Motor neuron (in vitro differentiated cells): ENCODE measurements at regions not wholly inside any gene's neighbourhood (a gene's known extent, or its start where the extent isn't known, plus 50 kb on each side); places are given as distances from the start of the nearest gene placed in this dataset.

ENCODE experiments used
- ATAC-seq, 8 experiments: fragments of 200-7000 bp; cut with Tn5 transposase; replicated peaks in 6 of 8; 2 replicates each; pipeline ENCODE4 v1.8.0; 2021; ENCODE audit warnings: mild to moderate bottlenecking in 8 of 8, moderate library complexity in 8 of 8
- H3K27ac ChIP-seq, 2 donors: fragments of 250-450 bp; sonication (Bioruptor Pico); 2 replicates each; pipeline ENCODE4 v1.9.0; 2021; ENCODE audit warnings: antibody characterized with exemption in 2 of 2, mild to moderate bottlenecking in 2 of 2, moderate library complexity in 1 of 2
- H3K4me1 ChIP-seq, 2 donors: fragments of 250-450 bp; sonication (Bioruptor Pico); replicated peaks in 1 of 2; 2 replicates each; pipeline ENCODE4 v1.6.1; 2021; ENCODE audit warnings: antibody characterized with exemption in 2 of 2, mild to moderate bottlenecking in 2 of 2, moderate library complexity in 1 of 2
- H3K4me3 ChIP-seq, 5 donors: fragments of 250-450 bp; sonication (Bioruptor Pico); 2 replicates each; pipeline ENCODE4 v1.9.0; 2021; ENCODE audit warnings: antibody characterized with exemption in 5 of 5, mild to moderate bottlenecking in 5 of 5, moderate library complexity in 4 of 5
- WGBS, 10 experiments: fragments of 450-650 bp; shearing (Covaris generic); methylation state at CpG; one replicate each; pipeline ENCODE4 v1.0.0; 2022; 5-methylcytosine and 5-hydroxymethylcytosine counted together
- in situ Hi-C, 9 experiments: fragments of 400-800 bp; cut with MboI; loops; one replicate each; pipeline ENCODE4 v1.15.0; 2021; ENCODE audit warnings: low sequenced_read_pairs in 9 of 9, low pct_unique_long_range_greater_than_20kb in 2 of 9; ENCODE audit not compliant: unreplicated experiment in 9 of 9

DNA sequence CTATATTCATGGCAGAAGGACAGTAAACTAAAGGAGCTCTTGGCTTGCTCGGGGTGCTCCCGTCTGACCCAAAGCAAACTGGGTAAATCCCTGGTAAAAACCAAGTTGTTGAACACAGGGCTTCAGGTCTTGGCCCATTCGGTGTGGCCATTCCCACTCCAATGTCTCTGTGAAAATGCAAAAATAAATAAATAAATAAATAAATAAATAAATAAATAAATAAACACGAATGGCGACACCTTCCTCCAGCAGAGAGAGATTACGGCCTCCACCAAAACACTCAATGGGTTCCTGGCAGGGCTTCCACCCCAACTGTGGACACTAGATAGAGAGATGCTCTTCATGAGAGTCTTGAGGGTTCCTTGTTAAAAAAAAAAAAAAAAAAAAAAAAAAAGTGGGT, 325.3 kb downstream of the SOX9 start:
- no peak for ATAC-seq
- WGBS, 10 experiments: 90 to 100% (median 100%) methylated on average over 2 to 4 of the region's 6 CpGs; no CpG with 5 or more reads in 2 of the 10 experiments
- in situ Hi-C loops: no loop called here
- Histone ChIP-seq H3K4me3 (no peak overlapping the region), H3K4me1 (no peaks in the 10 kb centered on the region), H3K27ac (no peak overlapping the region)

DNA sequence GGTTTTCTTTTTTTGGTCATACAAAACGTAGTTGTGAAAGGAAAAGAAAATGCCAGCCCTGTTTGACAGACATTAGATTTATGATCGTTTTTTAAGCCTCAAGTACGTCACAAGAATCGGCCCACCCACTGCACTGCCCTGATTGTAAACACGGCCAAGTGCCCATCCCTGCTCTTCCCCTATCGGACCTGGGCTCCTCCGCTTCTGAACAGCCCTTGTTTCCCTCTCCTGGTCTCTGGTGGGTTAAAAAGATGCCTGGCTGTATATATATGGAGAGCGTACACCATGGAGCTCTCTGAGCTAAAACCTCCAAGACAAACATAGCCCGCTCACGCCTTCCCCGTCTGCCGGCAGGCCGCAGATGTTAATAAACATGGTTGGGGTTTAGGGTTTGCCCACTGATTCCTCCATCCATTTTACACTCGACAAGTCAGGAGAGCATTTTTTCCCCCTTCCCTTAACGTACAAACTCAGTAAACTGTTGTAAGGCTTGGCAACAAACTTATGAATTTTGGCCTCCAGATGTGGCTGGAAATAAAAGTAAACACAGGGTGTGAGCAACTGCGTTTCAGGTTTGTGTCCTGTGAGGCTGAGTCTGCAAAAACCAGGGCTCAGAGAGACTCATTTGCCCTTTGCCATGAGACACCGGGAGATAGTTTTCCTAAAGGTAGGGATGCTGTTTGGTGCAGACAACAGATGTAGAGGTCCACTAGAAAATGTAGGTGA, 325.9 kb downstream of the SOX9 start:
- no peak for ATAC-seq
- H3K4me1 ChIP-seq: no peaks in the 10 kb centered on the region
- in situ Hi-C loops: no loop called here
- no peak overlapping the region for H3K4me3 ChIP-seq
- no peak overlapping the region for H3K27ac ChIP-seq
- 61 to 95% (median 81%) methylated on average over 1 to 16 of the region's 17 CpGs for WGBS, 10 experiments

DNA sequence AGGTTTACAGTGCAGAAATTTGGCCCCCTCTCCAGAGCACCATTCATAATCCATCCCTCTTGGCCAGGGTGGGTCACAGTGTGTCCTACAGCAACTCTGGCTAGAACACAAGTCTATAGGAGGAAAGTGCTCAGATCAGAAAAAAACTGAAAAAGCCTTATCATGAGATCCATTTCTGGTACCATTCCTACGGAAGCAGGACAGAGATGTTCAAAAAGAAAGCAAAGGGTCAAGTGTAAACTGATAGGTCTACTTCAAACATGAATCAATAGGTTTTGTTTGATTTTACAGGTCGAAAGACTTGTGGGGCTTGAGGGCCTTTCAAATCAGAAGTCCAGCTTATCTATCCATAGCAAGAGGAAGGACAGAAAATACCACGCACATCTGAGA, 326.4 kb downstream of the SOX9 start:
- H3K27ac ChIP-seq: no peak overlapping the region
- ATAC-seq: no peak
- 64 to 100% (median 89%) methylated on average over 1 to 3 of the region's 3 CpGs for WGBS, 10 experiments
- in situ Hi-C loops: no loop called here
- H3K4me3 ChIP-seq: no peak overlapping the region
- H3K4me1 ChIP-seq: no peaks in the 10 kb centered on the region

DNA sequence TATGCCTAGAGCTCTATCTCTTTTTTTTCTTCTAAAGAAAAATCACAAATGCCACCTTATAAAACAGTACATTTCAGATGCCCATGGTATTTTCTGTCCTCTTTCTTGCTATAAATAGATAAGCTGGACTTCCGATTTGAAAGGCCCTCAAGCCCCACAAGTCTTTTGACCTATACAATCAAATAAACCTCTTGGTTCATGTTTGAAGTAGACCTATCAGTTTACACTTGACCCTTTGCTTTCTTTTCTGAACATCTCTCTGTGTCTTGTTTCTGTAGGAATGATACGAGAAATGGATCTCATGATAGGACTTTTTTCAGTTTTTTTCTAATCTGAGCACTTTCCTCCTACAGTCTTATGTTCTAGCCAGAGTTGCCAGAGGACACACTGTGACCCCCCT, 327.2 kb downstream of the SOX9 start:
- ATAC-seq: no peak
- H3K4me3 ChIP-seq: no peak overlapping the region
- 66 to 100% (median 85%) methylated on average over 1 to 2 of the region's 2 CpGs; no CpG with 5 or more reads in 2 of the 10 experiments for WGBS, 10 experiments
- in situ Hi-C loops: no loop called here
- no peak overlapping the region for H3K27ac ChIP-seq
- no peaks in the 10 kb centered on the region for H3K4me1 ChIP-seq

DNA sequence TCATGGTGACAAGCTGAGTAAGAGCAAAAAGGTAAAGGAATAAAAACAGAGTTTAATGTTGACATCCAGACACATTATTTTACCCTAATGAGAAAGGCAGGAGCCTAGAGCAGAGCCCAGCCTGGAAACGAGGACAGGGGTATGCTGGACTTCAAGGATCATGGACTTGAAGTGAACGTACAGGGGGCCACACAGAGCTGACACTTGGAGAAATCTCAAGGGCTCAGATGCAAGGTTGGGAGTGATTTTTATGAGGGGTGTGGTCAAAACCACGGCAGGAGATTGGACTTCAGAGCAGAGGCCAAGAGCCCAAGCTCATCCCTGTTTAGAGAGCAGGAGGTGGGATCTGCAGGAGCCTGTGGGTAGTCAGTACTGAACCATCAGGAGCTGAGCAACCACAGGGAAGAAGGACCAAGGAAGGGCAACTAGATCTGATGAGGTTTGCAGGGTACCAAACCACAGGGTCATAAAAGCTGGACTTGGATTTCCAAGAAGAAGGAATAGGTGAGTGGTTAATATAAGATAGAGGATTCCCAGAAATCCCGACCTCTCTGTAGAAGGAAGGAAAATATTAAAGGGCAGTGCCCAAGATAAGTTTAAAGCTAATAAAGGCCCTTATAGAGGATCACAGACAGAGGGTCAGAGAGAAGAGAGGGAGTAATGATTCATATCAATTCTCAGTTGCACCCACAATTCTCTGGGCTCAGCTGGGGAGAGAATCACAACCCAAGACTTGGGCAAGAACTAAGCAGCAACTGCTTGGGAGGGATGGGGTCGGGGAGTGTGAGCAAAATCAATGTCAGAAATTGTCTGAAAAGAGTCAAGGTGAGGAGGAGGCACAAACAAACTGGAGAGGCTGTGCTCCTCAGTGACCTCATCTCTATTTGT, 331.7 kb downstream of the SOX9 start:
- Histone ChIP-seq H3K4me1 (no peaks in the 10 kb centered on the region), H3K4me3 (no peak overlapping the region), H3K27ac (no peak overlapping the region)
- no peak for ATAC-seq
- WGBS, 10 experiments: 0 to 92% (median 74%) methylated on average over 1 to 4 of the region's 5 CpGs; no CpG with 5 or more reads in 1 of the 10 experiments
- in situ Hi-C loops: no loop called here

DNA sequence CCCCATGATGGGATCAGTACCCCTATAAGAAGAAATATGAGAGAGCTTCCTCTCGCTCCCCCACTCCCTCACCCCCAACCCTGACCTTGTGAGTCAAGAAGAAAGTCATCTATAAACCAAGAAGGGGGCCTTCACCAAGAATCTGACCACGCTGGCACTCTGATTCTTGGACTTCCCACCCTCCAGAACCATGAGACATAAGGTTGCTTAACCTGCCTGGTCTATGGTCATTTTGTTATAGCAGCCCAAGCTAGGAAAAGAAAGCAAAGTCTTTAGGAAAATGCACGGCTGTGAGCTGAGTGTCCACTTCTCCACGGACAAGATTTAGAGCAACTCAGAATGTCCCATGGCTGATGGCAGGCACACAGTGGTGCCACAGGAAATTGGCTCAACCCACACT, 333.5 kb downstream of the SOX9 start:
- no peak for ATAC-seq
- H3K27ac ChIP-seq: no peak overlapping the region
- no peaks in the 10 kb centered on the region for H3K4me1 ChIP-seq
- no peak overlapping the region for H3K4me3 ChIP-seq
- in situ Hi-C loops: no loop called here
- WGBS, 10 experiments: 60 to 100% (median 86%) methylated on average over 1 to 4 of the region's 4 CpGs; no CpG with 5 or more reads in 4 of the 10 experiments

DNA sequence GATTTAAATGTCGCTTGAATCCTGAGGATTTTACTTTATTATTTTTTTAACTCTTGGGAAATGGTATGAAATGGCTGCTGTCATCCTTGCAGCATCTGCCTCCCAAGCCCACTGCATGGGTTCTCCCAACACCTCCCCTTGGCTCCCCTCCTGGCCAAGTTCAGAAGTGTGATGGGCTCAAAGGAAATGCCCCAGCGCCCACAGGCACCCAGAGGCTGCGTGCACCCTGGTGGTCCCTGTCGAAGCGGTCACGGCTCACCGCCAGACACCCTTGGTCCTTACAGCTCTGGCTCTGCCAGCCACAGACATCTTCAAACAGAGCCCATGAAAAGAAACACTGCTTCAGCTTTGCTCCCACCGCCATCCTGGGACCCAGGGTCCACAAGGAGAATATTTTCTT, 334.7 kb downstream of the SOX9 start:
- no peak for ATAC-seq
- H3K4me1 ChIP-seq: no peaks in the 10 kb centered on the region
- WGBS, 10 experiments: 80 to 100% (median 100%) methylated on average over 1 to 8 of the region's 8 CpGs; no CpG with 5 or more reads in 5 of the 10 experiments
- in situ Hi-C loops: no loop called here
- H3K4me3 ChIP-seq: no peak overlapping the region
- no peak overlapping the region for H3K27ac ChIP-seq

DNA sequence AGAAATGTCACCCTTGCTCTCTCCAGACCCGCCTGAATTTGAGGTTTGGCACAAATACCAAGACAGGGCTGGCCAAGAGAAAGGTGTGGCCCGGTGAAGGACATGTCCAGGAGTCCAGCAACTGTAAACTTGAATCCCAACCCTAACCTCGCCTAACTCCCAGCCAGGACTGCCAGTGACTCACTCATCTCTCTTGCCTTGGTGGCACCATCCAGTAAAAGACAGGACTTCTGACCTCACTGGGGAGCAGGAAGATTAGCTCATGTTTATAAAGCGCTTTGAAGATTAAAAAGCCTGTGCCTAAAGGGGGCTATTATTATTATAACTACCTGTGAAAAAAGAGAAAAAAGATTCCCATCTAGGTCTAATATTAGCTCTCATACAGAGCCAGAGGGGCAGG, 335.3 kb downstream of the SOX9 start:
- no peaks in the 10 kb centered on the region for H3K4me1 ChIP-seq
- in situ Hi-C loops: no loop called here
- WGBS, 10 experiments: 17 to 100% (median 63%) methylated on average over 1 to 4 of the region's 4 CpGs; no CpG with 5 or more reads in 2 of the 10 experiments
- H3K27ac ChIP-seq: no peak overlapping the region
- peak in 5 of 8 experiments; percentile 26 to 98 (median 62) for ATAC-seq
- no peak overlapping the region for H3K4me3 ChIP-seq

DNA sequence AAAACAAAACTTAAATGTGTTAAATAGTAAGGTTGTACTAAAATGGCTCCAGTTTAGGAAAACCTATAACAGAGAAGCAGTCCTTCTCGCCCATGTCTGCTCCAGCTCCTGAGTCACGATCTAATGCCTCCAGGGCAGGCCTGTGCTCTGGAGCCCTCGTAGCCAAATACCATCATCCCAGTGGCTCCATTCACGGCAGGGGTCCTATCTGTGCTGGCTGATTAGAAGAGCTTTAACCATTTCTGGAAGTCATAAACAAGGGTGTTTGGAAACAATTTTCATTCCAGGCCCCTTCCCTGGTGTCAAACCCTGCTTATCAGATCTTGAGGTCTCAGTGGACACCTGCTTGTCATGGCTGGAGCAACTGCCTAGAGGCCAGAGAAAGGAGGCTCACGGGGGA, 336.9 kb downstream of the SOX9 start:
- Histone ChIP-seq H3K4me1 (no peaks in the 10 kb centered on the region), H3K4me3 (no peak overlapping the region), H3K27ac (no peak overlapping the region)
- 33 to 100% (median 98%) methylated on average over 1 to 4 of the region's 5 CpGs; no CpG with 5 or more reads in 4 of the 10 experiments for WGBS, 10 experiments
- ATAC-seq: no peak
- in situ Hi-C loops: no loop called here

DNA sequence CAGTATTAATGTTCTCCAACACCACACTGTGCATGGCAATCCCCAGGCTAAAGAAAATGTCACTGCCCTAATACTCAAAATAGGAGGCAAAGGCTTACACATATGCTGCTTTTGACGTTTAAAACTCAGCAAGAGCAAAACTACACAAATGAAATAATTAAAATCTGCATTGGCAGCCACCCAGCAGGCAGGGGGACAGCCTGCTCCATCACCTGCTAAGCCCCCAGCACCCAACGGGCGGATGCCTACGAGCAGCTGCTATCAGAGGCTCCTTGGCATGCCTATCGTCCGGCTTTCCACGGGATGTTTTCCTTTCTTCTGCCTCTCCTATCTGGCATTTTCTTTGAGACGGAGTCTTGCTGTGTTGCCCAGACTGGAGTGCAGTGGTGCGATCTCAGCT, 337.5 kb downstream of the SOX9 start:
- Histone ChIP-seq H3K4me1 (no peaks in the 10 kb centered on the region), H3K27ac (no peak overlapping the region), H3K4me3 (no peak overlapping the region)
- 71 to 91% (median 82%) methylated on average over 1 to 9 of the region's 9 CpGs; no CpG with 5 or more reads in 4 of the 10 experiments for WGBS, 10 experiments
- no peak for ATAC-seq
- in situ Hi-C loops: no loop called here

DNA sequence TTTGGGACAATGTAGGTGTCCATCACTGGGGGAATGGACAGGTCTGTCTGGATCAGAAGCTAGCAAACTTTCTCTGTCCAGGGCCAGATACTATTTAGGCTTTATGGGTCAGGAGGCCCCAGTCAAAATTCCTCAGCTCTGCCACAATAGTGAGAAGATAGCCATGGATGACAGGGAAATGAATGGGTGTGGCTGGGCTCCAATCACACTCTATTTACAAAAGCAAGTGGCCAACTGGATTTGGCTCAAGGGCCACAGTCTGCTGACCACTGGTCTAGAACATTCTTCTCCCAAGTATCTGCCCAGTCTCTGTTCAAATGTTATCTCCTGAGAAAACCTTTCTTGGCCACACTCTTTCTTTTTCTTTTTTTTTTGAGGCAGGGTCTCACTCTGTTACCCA, 339.9 kb downstream of the SOX9 start:
- peaks cover 8 to 9% of the 10 kb centered on the region in 2 donors for H3K4me1 ChIP-seq
- H3K4me3 ChIP-seq: no peak overlapping the region
- in situ Hi-C loops: no loop called here
- no peak overlapping the region for H3K27ac ChIP-seq
- no peak for ATAC-seq

DNA sequence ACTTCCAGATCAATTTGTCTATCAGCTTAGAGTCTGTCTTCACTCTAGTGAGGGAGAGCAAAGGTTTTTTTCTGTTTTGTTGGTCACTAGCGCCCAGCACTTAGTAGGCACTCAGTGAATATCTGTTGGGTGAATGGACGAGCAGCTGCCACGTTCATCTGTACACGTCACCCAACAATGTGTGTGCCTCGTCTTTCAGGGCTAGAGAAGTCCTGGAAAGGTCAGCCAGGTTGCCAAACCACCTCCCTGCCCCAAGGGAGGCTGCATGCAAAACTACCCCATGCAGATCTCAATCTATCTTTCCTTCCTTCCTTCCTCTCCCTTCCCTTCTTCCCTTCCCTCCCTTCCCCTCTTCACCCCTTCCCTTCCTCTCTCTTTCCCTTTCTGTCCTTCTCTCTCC, 340.9 kb downstream of the SOX9 start:
- WGBS, 10 experiments: 0 to 100% (median 66%) methylated on average over 1 to 4 of the region's 5 CpGs; no CpG with 5 or more reads in 4 of the 10 experiments
- in situ Hi-C loops: no loop called here
- no peak overlapping the region for H3K27ac ChIP-seq
- ATAC-seq: no peak
- H3K4me3 ChIP-seq: no peak overlapping the region
- H3K4me1 ChIP-seq: peaks cover 14% of the 10 kb centered on the region in 2 donors

DNA sequence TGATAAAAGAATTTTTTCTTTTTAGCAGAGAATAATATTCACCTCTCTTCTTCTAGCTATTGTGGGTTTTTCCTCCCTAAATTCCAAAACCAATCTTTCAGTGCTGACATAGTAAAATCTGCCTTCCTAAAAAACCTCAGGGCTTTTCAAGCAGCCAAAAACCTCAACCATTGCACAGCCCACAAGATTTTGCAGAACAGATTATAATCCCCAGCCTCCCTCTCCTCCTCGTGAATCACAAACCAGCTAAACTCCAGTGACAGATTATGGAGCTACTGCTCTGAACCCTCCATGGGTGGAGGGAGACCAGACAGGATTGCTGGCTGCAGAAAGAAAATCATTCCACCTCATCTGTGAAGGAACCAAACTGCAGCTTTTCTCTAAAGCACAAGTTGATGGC, 341.6 kb downstream of the SOX9 start:
- 0 to 83% (median 50%) methylated on average over 1 of the region's 1 CpG; no CpG with 5 or more reads in 5 of the 10 experiments for WGBS, 10 experiments
- no peak overlapping the region for H3K4me3 ChIP-seq
- in situ Hi-C loops: no loop called here
- ATAC-seq: no peak
- H3K27ac ChIP-seq: no peak overlapping the region
- H3K4me1 ChIP-seq: peaks cover 14% of the 10 kb centered on the region in 2 donors
